IMR-90 (cell line): ENCODE measurements at regions not wholly inside any gene's neighbourhood (a gene's known extent, or its start where the extent isn't known, plus 50 kb on each side); places are given as distances from the start of the nearest gene placed in this dataset.

Experiments used
- ATAC-seq: fragments of 200-7000 bp; cut with Tn5 transposase; 2 replicates; pipeline ENCODE4 v1.9.1; 2020; ENCODE audit warnings: low read depth, mild to moderate bottlenecking, moderate library complexity
- BruUV-seq: library from RNA; stranded (reverse); fragments of 400-500 nt; replicated peaks from 2 replicates; lab custom pipeline; 2021; lab: Mats Ljungman, UMichigan
- CTCF ChIA-PET: fragments of 300-600 bp; formaldehyde crosslinking; extraction: SDS; loops from one replicate; lab custom pipeline; 2021; ENCODE audit warnings: antibody characterized with exemption; lab: Yijun Ruan, JAX
- POLR2A ChIA-PET: fragments of 300-600 bp; sonication (Branson Sonifier 250); formaldehyde crosslinking; loops from one replicate; lab custom pipeline; 2022; ENCODE audit warnings: antibody characterized with exemption; ENCODE audit not compliant: unreplicated experiment; lab: Charles Lee
- DNase-seq: peaks from one replicate; pipeline ENCODE4 v3.0.0; 2013
- H2AFZ ChIP-seq: replicated peaks from 2 replicates; pipeline ENCODE3; 2013; ENCODE audit warnings: low read length, mild to moderate bottlenecking; ENCODE audit not compliant: poor library complexity
- H2AK5ac ChIP-seq: 2 replicates; pipeline ENCODE4 v1.6.1; 2013; ENCODE audit warnings: low read depth, low read length, inconsistent platforms
- H2AK9ac ChIP-seq: replicated peaks from 2 replicates; pipeline ENCODE3; 2013; ENCODE audit warnings: mild to moderate bottlenecking, low read depth, low read length, moderate library complexity; ENCODE audit not compliant: poor library complexity
- H2BK120ac ChIP-seq: 2 replicates; pipeline ENCODE4 v1.6.1; 2013; ENCODE audit warnings: low read depth, low read length, inconsistent platforms
- H2BK15ac ChIP-seq: 3 replicates; pipeline ENCODE4 v1.6.1; 2013; ENCODE audit warnings: low read depth, low read length, inconsistent platforms
- H2BK20ac ChIP-seq: 2 replicates; pipeline ENCODE4 v1.6.1; 2013; ENCODE audit warnings: low read depth, mild to moderate bottlenecking, inconsistent platforms, low read length, moderate library complexity
- H2BK5ac ChIP-seq: 2 replicates; pipeline ENCODE4 v1.6.1; 2013; ENCODE audit warnings: mild to moderate bottlenecking, low read depth, low read length, inconsistent platforms; ENCODE audit not compliant: poor library complexity, severe bottlenecking
- H3K14ac ChIP-seq: replicated peaks from 2 replicates; pipeline ENCODE4 v1.6.1; 2013; ENCODE audit warnings: low read depth, low read length, inconsistent platforms
- H3K18ac ChIP-seq: 2 replicates; pipeline ENCODE4 v1.6.1; 2013; ENCODE audit warnings: low read depth, low read length, control low read depth
- H3K23ac ChIP-seq: 2 replicates; pipeline ENCODE4 v1.6.1; 2013; ENCODE audit warnings: low read depth, low read length, inconsistent platforms
- H3K27ac ChIP-seq: 2 replicates; pipeline ENCODE4 v1.5.1; 2013; ENCODE audit warnings: mild to moderate bottlenecking, control low read depth, low read length; ENCODE audit not compliant: insufficient read depth
- H3K27me3 ChIP-seq: 2 replicates; pipeline ENCODE4 v1.6.1; 2013; ENCODE audit warnings: low read length; ENCODE audit not compliant: control insufficient read depth, insufficient read depth
- H3K36me3 ChIP-seq: 2 replicates; pipeline ENCODE4 v1.6.1; 2013; ENCODE audit warnings: low read length, mixed read lengths; ENCODE audit not compliant: control insufficient read depth, insufficient read depth
- H3K4ac ChIP-seq: 2 replicates; pipeline ENCODE4 v1.6.1; 2013; ENCODE audit warnings: low read depth, low read length, inconsistent platforms
- H3K4me1 ChIP-seq: 2 replicates; pipeline ENCODE4 v1.6.1; 2013; ENCODE audit warnings: low read length, mixed read lengths; ENCODE audit not compliant: control insufficient read depth, insufficient read depth
- H3K4me2 ChIP-seq: 2 replicates; pipeline ENCODE4 v1.6.1; 2013; ENCODE audit warnings: low read depth, mild to moderate bottlenecking, control low read depth, low read length, moderate library complexity
- H3K4me3 ChIP-seq: 2 replicates; pipeline ENCODE4 v1.5.1; 2013; ENCODE audit warnings: low read depth, mild to moderate bottlenecking, control low read depth, low read length, moderate library complexity; ENCODE audit not compliant: insufficient read depth
- H3K56ac ChIP-seq: 2 replicates; pipeline ENCODE4 v1.6.1; 2013; ENCODE audit warnings: low read length, inconsistent platforms; ENCODE audit not compliant: insufficient read depth; ENCODE audit errors: extremely low read depth
- H3K79me1 ChIP-seq, 2 experiments: 2 replicates each; pipeline ENCODE4 v1.6.1; 2013; ENCODE audit warnings: low read length in 2 of 2, inconsistent platforms in 1 of 2, low read depth in 1 of 2
- H3K9ac ChIP-seq: 2 replicates; pipeline ENCODE4 v1.6.1; 2013; ENCODE audit warnings: low read depth, low read length, control low read depth
- H3K9me1 ChIP-seq: 2 replicates; pipeline ENCODE4 v1.6.1; 2013; ENCODE audit warnings: low read length, inconsistent platforms; ENCODE audit not compliant: insufficient read depth
- H3K9me3 ChIP-seq: 2 replicates; pipeline ENCODE4 v1.6.1; 2013; ENCODE audit warnings: low read length; ENCODE audit not compliant: control insufficient read depth, insufficient read depth
- H4K20me1 ChIP-seq: 2 replicates; pipeline ENCODE4 v1.6.1; 2013; ENCODE audit warnings: low read length, inconsistent platforms; ENCODE audit not compliant: insufficient read depth
- H4K5ac ChIP-seq: 2 replicates; pipeline ENCODE4 v1.6.1; 2013; ENCODE audit warnings: mild to moderate bottlenecking, low read depth, low read length, control low read depth
- H4K8ac ChIP-seq, 2 experiments: 2 replicates each; pipeline ENCODE4 v1.6.1; 2013; ENCODE audit warnings: low read depth in 2 of 2, low read length in 2 of 2, control low read depth in 1 of 2, inconsistent platforms in 1 of 2
- H4K91ac ChIP-seq: 2 replicates; pipeline ENCODE4 v1.6.1; 2013; ENCODE audit warnings: low read depth, low read length, inconsistent platforms; ENCODE audit not compliant: insufficient read depth
- BHLHE40 ChIP-seq: fragments of 150-350 bp; IDR thresholded peaks from 2 replicates; pipeline ENCODE4 v1.6.1; 2016; ENCODE audit warnings: mild to moderate bottlenecking, low read depth, low read length
- CEBPB ChIP-seq: IDR thresholded peaks from 2 replicates; pipeline ENCODE4 v1.6.1; 2012; ENCODE audit warnings: low read depth, low read length, improper control_type of control experiment
- CHD1 ChIP-seq: IDR thresholded peaks from 2 replicates; pipeline ENCODE4 v1.6.1; 2012; ENCODE audit warnings: low read depth, low read length, improper control_type of control experiment
- CTCF ChIP-seq: conservative IDR thresholded peaks from 2 replicates; pipeline ENCODE4 v1.5.1; 2012; ENCODE audit warnings: mild to moderate bottlenecking, low read depth, low read length, improper control_type of control experiment
- FOS ChIP-seq: fragments of 150-350 bp; IDR thresholded peaks from 2 replicates; pipeline ENCODE4 v1.6.1; 2016; ENCODE audit warnings: low read depth, low read length
- MAFK ChIP-seq: IDR thresholded peaks from 2 replicates; pipeline ENCODE4 v1.6.1; 2012; ENCODE audit warnings: low read depth, low read length, improper control_type of control experiment
- MAZ ChIP-seq: IDR thresholded peaks from 2 replicates; pipeline ENCODE4 v1.6.1; 2012; ENCODE audit warnings: low read depth, mild to moderate bottlenecking, low read length, improper control_type of control experiment, moderate library complexity, borderline replicate concordance
- MXI1 ChIP-seq: IDR thresholded peaks from 2 replicates; pipeline ENCODE4 v1.6.1; 2012; ENCODE audit warnings: low read depth, mild to moderate bottlenecking, low read length, moderate library complexity, borderline replicate concordance
- NFE2L2 ChIP-seq: fragments of 150-350 bp; IDR thresholded peaks from 2 replicates; pipeline ENCODE4 v1.6.1; 2016; ENCODE audit warnings: low read depth, mild to moderate bottlenecking, low read length
- POLR2A ChIP-seq: IDR thresholded peaks from 2 replicates; pipeline ENCODE4 v1.6.1; 2012; ENCODE audit warnings: mild to moderate bottlenecking, low read depth, low read length
- RAD21 ChIP-seq: IDR thresholded peaks from 2 replicates; pipeline ENCODE4 v1.6.1; 2012; ENCODE audit warnings: low read length, improper control_type of control experiment
- RCOR1 ChIP-seq: IDR thresholded peaks from 2 replicates; pipeline ENCODE4 v1.6.1; 2012; ENCODE audit warnings: mild to moderate bottlenecking, low read length, improper control_type of control experiment; ENCODE audit not compliant: insufficient replicate concordance
- RFX5 ChIP-seq: IDR thresholded peaks from 2 replicates; pipeline ENCODE4 v1.8.0; 2012; ENCODE audit warnings: low read depth, mild to moderate bottlenecking, low read length, moderate library complexity
- SMC3 ChIP-seq: fragments of 150-350 bp; IDR thresholded peaks from 2 replicates; pipeline ENCODE4 v1.6.1; 2016; ENCODE audit warnings: low read depth, mild to moderate bottlenecking, antibody characterized with exemption, low read length, moderate library complexity
- USF2 ChIP-seq: fragments of 150-350 bp; IDR thresholded peaks from 2 replicates; pipeline ENCODE4 v1.6.1; 2017; ENCODE audit warnings: mild to moderate bottlenecking, antibody characterized with exemption, low read length, low read depth
- dilution Hi-C: fragments of 300-500 bp; cut with HindIII; formaldehyde crosslinking; loops from one replicate; pipeline ENCODE4 v1.14.3; 2018; ENCODE audit warnings: low sequenced_read_pairs; ENCODE audit not compliant: unreplicated experiment
- in situ Hi-C: fragments of 300-500 bp; cut with MboI; formaldehyde crosslinking; loops from 3 replicates; pipeline ENCODE4 v1.14.3; 2019; ENCODE audit warnings: low sequenced_read_pairs, inconsistent platforms, mixed read lengths
- intact Hi-C: fragments of 100-400 bp; cut with micrococcal nuclease; formaldehyde crosslinking; loops from 2 replicates; pipeline ENCODE4 v1.10.0; 2022
- TF ChIP-seq, protein P1 (sequence below): fragments of 150-350 bp; IDR thresholded peaks from 2 replicates; pipeline ENCODE4 v1.6.1; 2016; ENCODE audit warnings: low read depth, mild to moderate bottlenecking, low read length, moderate library complexity, borderline replicate concordance

DNA sequence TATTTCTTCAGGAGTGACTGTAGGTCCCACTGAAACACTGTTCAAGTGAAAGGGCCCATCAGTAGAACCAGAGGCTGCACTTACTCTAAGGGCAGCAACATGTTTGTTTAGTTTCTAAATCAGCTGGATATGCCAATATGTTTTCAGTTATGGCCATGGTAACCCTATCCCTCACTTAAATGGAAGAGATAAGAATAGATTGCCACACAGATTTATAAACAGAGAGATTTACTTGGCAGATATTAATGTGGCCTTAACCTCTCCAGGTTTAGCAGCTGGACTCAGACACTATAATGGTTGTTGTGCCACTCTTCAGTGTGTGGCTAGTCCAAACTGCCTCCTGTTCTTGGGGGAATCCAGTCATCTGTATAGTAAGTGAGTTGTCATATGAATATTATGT, 354.1 kb downstream of the TEX13C start:
- Histone ChIP-seq H4K5ac (no peak overlapping the region), H2BK120ac (no peak overlapping the region), H3K23ac (no peak overlapping the region), H2AK9ac (no peak overlapping the region), H2AFZ (no peak overlapping the region), H3K79me1 (no peaks in the 10 kb centered on the region), H3K18ac (no peak overlapping the region), H2BK20ac (no peak overlapping the region), H3K56ac (no peak overlapping the region), H3K27me3 (no peaks in the 10 kb centered on the region), H3K4me2 (no peak overlapping the region), H3K14ac (no peak overlapping the region), H2BK15ac (no peak overlapping the region), H3K27ac (no peak overlapping the region), H3K9me3 (0 out of 2 replicates have a peak, but pooled peaks cover 2% of the 10 kb centered on the region), H4K8ac (no peak overlapping the region), H4K91ac (no peak overlapping the region), H3K9me1 (no peaks in the 10 kb centered on the region), H3K4me1 (no peaks in the 10 kb centered on the region), H3K4me3 (no peak overlapping the region), H3K9ac (no peak overlapping the region), H2BK5ac (no peak overlapping the region), H3K4ac (no peak overlapping the region), H2AK5ac (no peak overlapping the region), H3K36me3 (no peaks in the 10 kb centered on the region), H4K20me1 (no peaks in the 10 kb centered on the region)
- in situ Hi-C loops = no loop called here
- no TSS peak for BruUV-seq
- ATAC-seq (no peak), DNase-seq (no peak)
- dilution Hi-C loops = no loop called here
- POLR2A ChIA-PET = no interaction called here
- CTCF ChIA-PET = no interaction called here
- no peak for TF ChIP-seq RFX5
- no peak for TF ChIP-seq MAFK
- TF ChIP-seq RAD21 = no peak
- no peak for TF ChIP-seq CEBPB
- no peak for TF ChIP-seq MAZ
- TF ChIP-seq NFE2L2 = no peak
- TF ChIP-seq, protein P1, sequence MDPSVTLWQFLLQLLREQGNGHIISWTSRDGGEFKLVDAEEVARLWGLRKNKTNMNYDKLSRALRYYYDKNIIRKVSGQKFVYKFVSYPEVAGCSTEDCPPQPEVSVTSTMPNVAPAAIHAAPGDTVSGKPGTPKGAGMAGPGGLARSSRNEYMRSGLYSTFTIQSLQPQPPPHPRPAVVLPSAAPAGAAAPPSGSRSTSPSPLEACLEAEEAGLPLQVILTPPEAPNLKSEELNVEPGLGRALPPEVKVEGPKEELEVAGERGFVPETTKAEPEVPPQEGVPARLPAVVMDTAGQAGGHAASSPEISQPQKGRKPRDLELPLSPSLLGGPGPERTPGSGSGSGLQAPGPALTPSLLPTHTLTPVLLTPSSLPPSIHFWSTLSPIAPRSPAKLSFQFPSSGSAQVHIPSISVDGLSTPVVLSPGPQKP = no peak
- no peak for TF ChIP-seq USF2
- TF ChIP-seq POLR2A = no peak
- TF ChIP-seq MXI1 = no peak
- TF ChIP-seq SMC3 = no peak
- TF ChIP-seq CHD1 = no peak
- no peak for TF ChIP-seq FOS
- TF ChIP-seq RCOR1 = no peak
- TF ChIP-seq CTCF = no peak
- TF ChIP-seq BHLHE40 = no peak
- intact Hi-C loops = no loop called here
